H1 (cell line): ENCODE measurements at regions not wholly inside any gene's neighbourhood (a gene's known extent, or its start where the extent isn't known, plus 50 kb on each side); places are given as distances from the start of the nearest gene placed in this dataset.

ENCODE experiments used
- CEBPB ChIP-seq: IDR thresholded peaks from 2 replicates; pipeline ENCODE4 v1.6.1; 2012; ENCODE audit warnings: low read depth, low read length
- EZH2 ChIP-seq: fragments of 200-600 bp; sonication (generic); IDR thresholded peaks from 2 replicates; pipeline ENCODE4 v1.7.1; 2012; ENCODE audit warnings: low read depth, mild to moderate bottlenecking, moderate library complexity, low read length, inconsistent platforms; ENCODE audit not compliant: severe bottlenecking
- HDAC2 ChIP-seq, 2 experiments: fragments of 300-600 bp in 1 of 2; sonication (generic) in 1 of 2; IDR thresholded peaks; 2 replicates each; pipeline ENCODE4 v1.6.1; 2011 to 2012; ENCODE audit warnings: low read depth in 2 of 2, low read length in 2 of 2, mild to moderate bottlenecking in 2 of 2, moderate library complexity in 2 of 2, borderline replicate concordance in 1 of 2, inconsistent platforms in 1 of 2
- MAFK ChIP-seq: IDR thresholded peaks from 2 replicates; pipeline ENCODE4 v1.6.1; 2012; ENCODE audit warnings: low read depth, mild to moderate bottlenecking, improper control_type of control experiment, low read length
- PHF8 ChIP-seq: fragments of 200-600 bp; sonication (generic); conservative IDR thresholded peaks from 2 replicates; pipeline ENCODE4 v1.7.1; 2012; ENCODE audit warnings: low read depth, mild to moderate bottlenecking, inconsistent platforms, low read length, moderate library complexity
- TF ChIP-seq, protein P1 (sequence below): fragments of 300-600 bp; sonication (generic); IDR thresholded peaks from 2 replicates; pipeline ENCODE4 v1.7.1; 2012; ENCODE audit warnings: low read length, moderate library complexity, mild to moderate bottlenecking, inconsistent platforms; ENCODE audit not compliant: insufficient replicate concordance

DNA sequence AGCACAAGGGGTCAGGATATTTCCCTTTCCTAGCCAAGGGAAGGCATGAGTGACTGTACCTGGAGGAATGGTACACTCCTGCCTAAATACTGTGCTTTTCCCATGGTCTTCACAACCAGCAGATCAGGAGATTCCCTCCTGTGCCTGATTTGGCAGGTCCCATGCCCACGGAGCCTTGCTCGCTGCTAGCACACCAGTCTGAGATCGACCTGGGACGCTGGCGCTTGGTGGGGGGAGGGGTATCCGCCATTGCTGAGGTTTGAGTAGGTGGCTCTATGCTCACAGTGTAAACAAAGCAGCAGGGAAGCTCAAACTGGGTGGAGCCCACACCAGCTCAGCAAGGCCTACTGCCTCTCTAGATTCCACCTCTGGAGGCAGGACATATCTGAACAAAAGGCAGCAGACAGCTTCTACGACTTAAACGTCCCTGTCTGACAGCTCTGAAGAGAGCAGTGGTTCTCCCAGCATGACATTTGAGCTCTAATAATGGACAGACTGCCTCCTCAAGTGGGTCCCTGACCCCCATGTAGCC is 486.0 kb upstream of the CHRM3 start (continued):
- TF ChIP-seq MAFK, result no peak
- TF ChIP-seq EZH2, result no peak
- TF ChIP-seq CEBPB, result no peak
- TF ChIP-seq PHF8, result no peak
- TF ChIP-seq, protein P1, sequence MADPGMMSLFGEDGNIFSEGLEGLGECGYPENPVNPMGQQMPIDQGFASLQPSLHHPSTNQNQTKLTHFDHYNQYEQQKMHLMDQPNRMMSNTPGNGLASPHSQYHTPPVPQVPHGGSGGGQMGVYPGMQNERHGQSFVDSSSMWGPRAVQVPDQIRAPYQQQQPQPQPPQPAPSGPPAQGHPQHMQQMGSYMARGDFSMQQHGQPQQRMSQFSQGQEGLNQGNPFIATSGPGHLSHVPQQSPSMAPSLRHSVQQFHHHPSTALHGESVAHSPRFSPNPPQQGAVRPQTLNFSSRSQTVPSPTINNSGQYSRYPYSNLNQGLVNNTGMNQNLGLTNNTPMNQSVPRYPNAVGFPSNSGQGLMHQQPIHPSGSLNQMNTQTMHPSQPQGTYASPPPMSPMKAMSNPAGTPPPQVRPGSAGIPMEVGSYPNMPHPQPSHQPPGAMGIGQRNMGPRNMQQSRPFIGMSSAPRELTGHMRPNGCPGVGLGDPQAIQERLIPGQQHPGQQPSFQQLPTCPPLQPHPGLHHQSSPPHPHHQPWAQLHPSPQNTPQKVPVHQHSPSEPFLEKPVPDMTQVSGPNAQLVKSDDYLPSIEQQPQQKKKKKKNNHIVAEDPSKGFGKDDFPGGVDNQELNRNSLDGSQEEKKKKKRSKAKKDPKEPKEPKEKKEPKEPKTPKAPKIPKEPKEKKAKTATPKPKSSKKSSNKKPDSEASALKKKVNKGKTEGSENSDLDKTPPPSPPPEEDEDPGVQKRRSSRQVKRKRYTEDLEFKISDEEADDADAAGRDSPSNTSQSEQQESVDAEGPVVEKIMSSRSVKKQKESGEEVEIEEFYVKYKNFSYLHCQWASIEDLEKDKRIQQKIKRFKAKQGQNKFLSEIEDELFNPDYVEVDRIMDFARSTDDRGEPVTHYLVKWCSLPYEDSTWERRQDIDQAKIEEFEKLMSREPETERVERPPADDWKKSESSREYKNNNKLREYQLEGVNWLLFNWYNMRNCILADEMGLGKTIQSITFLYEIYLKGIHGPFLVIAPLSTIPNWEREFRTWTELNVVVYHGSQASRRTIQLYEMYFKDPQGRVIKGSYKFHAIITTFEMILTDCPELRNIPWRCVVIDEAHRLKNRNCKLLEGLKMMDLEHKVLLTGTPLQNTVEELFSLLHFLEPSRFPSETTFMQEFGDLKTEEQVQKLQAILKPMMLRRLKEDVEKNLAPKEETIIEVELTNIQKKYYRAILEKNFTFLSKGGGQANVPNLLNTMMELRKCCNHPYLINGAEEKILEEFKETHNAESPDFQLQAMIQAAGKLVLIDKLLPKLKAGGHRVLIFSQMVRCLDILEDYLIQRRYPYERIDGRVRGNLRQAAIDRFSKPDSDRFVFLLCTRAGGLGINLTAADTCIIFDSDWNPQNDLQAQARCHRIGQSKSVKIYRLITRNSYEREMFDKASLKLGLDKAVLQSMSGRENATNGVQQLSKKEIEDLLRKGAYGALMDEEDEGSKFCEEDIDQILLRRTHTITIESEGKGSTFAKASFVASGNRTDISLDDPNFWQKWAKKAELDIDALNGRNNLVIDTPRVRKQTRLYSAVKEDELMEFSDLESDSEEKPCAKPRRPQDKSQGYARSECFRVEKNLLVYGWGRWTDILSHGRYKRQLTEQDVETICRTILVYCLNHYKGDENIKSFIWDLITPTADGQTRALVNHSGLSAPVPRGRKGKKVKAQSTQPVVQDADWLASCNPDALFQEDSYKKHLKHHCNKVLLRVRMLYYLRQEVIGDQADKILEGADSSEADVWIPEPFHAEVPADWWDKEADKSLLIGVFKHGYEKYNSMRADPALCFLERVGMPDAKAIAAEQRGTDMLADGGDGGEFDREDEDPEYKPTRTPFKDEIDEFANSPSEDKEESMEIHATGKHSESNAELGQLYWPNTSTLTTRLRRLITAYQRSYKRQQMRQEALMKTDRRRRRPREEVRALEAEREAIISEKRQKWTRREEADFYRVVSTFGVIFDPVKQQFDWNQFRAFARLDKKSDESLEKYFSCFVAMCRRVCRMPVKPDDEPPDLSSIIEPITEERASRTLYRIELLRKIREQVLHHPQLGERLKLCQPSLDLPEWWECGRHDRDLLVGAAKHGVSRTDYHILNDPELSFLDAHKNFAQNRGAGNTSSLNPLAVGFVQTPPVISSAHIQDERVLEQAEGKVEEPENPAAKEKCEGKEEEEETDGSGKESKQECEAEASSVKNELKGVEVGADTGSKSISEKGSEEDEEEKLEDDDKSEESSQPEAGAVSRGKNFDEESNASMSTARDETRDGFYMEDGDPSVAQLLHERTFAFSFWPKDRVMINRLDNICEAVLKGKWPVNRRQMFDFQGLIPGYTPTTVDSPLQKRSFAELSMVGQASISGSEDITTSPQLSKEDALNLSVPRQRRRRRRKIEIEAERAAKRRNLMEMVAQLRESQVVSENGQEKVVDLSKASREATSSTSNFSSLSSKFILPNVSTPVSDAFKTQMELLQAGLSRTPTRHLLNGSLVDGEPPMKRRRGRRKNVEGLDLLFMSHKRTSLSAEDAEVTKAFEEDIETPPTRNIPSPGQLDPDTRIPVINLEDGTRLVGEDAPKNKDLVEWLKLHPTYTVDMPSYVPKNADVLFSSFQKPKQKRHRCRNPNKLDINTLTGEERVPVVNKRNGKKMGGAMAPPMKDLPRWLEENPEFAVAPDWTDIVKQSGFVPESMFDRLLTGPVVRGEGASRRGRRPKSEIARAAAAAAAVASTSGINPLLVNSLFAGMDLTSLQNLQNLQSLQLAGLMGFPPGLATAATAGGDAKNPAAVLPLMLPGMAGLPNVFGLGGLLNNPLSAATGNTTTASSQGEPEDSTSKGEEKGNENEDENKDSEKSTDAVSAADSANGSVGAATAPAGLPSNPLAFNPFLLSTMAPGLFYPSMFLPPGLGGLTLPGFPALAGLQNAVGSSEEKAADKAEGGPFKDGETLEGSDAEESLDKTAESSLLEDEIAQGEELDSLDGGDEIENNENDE, result no peak
- TF ChIP-seq HDAC2 (IDR thresholded peaks at IDR 0.05; ENCODE audit: borderline replicate concordance in 1 of 2, low read depth in 2 of 2, low read length in 2 of 2), result no peak
- TF ChIP-seq, all 59 proteins: peak for 0
